HL-60 (cell line): ENCODE measurements at regions not wholly inside any gene's neighbourhood (a gene's known extent, or its start where the extent isn't known, plus 50 kb on each side); places are given as distances from the start of the nearest gene placed in this dataset.

ENCODE experiments used
- DNase-seq, 2 experiments: peaks; one replicate each; pipeline ENCODE4 v3.0.0-alpha.2; 2010 to 2020; ENCODE audit warnings: low read depth in 1 of 2, low spot score in 1 of 2
- H3K27ac ChIP-seq: fragments of 250-450 bp; sonication (Bioruptor Pico); replicated peaks from 2 replicates; pipeline ENCODE4 v1.5.1; 2020; ENCODE audit warnings: mild to moderate bottlenecking, moderate library complexity
- H3K27me3 ChIP-seq: fragments of 250-450 bp; sonication (Bioruptor Pico); 2 replicates; pipeline ENCODE4 v1.5.1; 2021; ENCODE audit warnings: mild to moderate bottlenecking, moderate library complexity; ENCODE audit not compliant: insufficient read depth, poor library complexity, severe bottlenecking
- H3K4me3 ChIP-seq: replicated peaks from 2 replicates; pipeline ENCODE4 v1.5.1; 2011; ENCODE audit warnings: mild to moderate bottlenecking, control low read depth, low read length; ENCODE audit not compliant: insufficient read depth
- GABPA ChIP-seq: IDR thresholded peaks from 2 replicates; pipeline ENCODE4 v1.6.1; 2012; ENCODE audit warnings: low read depth
- POLR2AphosphoS5 ChIP-seq: IDR thresholded peaks from 2 replicates; pipeline ENCODE4 v1.6.1; 2012; ENCODE audit warnings: low read depth
- SPI1 ChIP-seq: IDR thresholded peaks from 2 replicates; pipeline ENCODE4 v1.6.1; 2012; ENCODE audit warnings: low read depth, mild to moderate bottlenecking, borderline replicate concordance
- TF ChIP-seq, protein P1 (sequence below): IDR thresholded peaks from 2 replicates; pipeline ENCODE4 v1.6.1; 2012; ENCODE audit warnings: low read depth; ENCODE audit not compliant: insufficient replicate concordance
- TF ChIP-seq, protein P2 (sequence below): IDR thresholded peaks from one replicate; pipeline ENCODE4 v1.5.1; 2011; ENCODE audit warnings: low read length, control low read depth, inconsistent platforms; ENCODE audit not compliant: insufficient read depth

DNA sequence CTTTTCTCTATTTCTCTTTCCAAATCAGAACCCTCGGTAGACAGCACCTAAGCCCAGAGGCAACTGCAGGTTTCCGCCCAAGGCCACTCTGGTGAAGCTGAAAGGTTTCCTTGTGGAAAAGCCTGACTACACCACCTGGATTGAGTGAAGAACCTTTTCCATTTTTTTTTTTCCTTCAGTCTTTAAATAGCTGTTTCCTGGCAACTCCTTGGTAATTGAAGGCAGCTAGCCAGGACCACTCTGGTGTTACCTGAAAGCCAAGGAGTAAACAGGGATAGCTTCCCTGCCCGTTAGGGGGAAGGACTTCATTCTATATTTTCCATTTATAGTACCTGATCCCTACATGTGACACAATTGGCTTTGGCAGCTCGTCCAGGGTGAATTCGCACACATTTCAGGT lies 1238.4 kb downstream of the GRIK2 start:
- Histone ChIP-seq H3K27ac (no peak overlapping the region), H3K4me3 (no peak overlapping the region), H3K27me3 (no peaks in the 10 kb centered on the region)
- DNase-seq = no peak
- TF ChIP-seq POLR2AphosphoS5 (no peak), SPI1 (no peak), GABPA (no peak)
- TF ChIP-seq, protein P1, sequence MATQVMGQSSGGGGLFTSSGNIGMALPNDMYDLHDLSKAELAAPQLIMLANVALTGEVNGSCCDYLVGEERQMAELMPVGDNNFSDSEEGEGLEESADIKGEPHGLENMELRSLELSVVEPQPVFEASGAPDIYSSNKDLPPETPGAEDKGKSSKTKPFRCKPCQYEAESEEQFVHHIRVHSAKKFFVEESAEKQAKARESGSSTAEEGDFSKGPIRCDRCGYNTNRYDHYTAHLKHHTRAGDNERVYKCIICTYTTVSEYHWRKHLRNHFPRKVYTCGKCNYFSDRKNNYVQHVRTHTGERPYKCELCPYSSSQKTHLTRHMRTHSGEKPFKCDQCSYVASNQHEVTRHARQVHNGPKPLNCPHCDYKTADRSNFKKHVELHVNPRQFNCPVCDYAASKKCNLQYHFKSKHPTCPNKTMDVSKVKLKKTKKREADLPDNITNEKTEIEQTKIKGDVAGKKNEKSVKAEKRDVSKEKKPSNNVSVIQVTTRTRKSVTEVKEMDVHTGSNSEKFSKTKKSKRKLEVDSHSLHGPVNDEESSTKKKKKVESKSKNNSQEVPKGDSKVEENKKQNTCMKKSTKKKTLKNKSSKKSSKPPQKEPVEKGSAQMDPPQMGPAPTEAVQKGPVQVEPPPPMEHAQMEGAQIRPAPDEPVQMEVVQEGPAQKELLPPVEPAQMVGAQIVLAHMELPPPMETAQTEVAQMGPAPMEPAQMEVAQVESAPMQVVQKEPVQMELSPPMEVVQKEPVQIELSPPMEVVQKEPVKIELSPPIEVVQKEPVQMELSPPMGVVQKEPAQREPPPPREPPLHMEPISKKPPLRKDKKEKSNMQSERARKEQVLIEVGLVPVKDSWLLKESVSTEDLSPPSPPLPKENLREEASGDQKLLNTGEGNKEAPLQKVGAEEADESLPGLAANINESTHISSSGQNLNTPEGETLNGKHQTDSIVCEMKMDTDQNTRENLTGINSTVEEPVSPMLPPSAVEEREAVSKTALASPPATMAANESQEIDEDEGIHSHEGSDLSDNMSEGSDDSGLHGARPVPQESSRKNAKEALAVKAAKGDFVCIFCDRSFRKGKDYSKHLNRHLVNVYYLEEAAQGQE = no peak
- TF ChIP-seq, protein P2, sequence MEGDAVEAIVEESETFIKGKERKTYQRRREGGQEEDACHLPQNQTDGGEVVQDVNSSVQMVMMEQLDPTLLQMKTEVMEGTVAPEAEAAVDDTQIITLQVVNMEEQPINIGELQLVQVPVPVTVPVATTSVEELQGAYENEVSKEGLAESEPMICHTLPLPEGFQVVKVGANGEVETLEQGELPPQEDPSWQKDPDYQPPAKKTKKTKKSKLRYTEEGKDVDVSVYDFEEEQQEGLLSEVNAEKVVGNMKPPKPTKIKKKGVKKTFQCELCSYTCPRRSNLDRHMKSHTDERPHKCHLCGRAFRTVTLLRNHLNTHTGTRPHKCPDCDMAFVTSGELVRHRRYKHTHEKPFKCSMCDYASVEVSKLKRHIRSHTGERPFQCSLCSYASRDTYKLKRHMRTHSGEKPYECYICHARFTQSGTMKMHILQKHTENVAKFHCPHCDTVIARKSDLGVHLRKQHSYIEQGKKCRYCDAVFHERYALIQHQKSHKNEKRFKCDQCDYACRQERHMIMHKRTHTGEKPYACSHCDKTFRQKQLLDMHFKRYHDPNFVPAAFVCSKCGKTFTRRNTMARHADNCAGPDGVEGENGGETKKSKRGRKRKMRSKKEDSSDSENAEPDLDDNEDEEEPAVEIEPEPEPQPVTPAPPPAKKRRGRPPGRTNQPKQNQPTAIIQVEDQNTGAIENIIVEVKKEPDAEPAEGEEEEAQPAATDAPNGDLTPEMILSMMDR = no peak

DNA sequence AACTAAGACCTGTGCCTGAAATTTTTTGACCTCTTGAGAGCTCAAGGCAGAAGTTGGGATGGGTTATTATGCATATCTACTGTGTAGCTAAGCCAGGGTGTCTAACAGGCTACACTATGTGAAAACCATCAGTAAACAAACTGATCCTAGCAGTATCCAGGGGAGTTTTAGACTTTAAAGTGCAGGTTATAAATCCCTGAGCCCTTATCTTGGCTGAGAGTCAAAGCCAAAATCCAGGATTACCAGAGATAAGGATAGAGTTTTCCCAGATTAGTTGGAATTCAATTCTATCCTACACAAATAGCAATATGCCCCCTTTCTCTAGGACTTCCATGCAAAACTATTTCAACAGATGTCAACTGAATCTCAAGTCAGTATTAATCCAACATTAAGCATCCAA lies 1229.7 kb downstream of the GRIK2 start:
- H3K27ac ChIP-seq = no peak overlapping the region
- no peak for TF ChIP-seq SPI1
- TF ChIP-seq, protein P1 = no peak
- no peak for TF ChIP-seq POLR2AphosphoS5
- TF ChIP-seq GABPA = no peak
- TF ChIP-seq, protein P2 = no peak
- H3K27me3 ChIP-seq = no peaks in the 10 kb centered on the region
- DNase-seq = no peak
- no peak overlapping the region for H3K4me3 ChIP-seq

DNA sequence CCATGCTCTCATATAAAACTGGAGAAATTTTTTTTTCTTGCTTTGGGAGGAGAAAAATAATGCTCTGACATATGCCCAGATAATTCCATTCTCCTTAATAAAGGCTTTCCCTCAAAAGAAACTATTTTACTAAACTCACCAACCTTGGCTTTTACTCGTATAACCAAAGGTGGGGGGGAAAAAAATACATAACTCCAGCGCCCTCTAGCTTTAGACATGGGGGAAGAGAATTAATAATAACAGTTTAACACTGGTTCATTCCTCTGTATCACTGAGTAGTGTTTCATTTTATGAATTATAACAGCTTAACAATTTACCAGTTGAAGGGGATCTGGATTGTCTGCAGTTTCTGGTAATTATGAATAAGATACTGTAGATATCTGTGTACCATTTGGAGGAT lies 1226.1 kb downstream of the GRIK2 start:
- no peak for TF ChIP-seq GABPA
- TF ChIP-seq, protein P2 = peak; percentile 33

DNA sequence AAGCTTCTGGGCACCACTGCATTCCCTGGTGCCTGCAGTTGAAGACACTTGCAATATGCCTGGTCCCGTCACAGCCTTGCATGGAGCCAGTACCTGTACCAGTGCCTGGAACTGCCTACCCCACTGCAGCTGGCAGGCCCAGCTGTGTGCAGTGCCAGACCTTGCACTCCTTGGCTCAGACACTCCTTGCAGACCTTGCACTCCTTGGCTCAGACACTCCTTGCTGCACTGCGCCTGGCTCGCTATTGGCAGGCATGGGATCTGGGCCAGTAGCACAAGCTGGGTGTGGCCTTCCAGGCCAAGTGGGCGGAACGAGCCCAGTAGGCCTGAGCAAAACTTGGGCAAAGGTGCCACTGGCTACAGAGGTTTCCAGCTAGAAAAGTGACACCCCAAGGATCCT lies 1189.1 kb downstream of the GRIK2 start:
- Histone ChIP-seq H3K27ac (no peak overlapping the region), H3K4me3 (no peak overlapping the region), H3K27me3 (no peaks in the 10 kb centered on the region)
- TF ChIP-seq, protein P1 = no peak
- TF ChIP-seq SPI1 = no peak
- TF ChIP-seq, protein P2 = no peak
- TF ChIP-seq POLR2AphosphoS5 = no peak
- TF ChIP-seq GABPA = no peak
- DNase-seq = no peak

More for the DNA sequence above, 1226.1 kb downstream of the GRIK2 start:
- H3K27me3 ChIP-seq = no peaks in the 10 kb centered on the region
- no peak overlapping the region for H3K4me3 ChIP-seq
- H3K27ac ChIP-seq = no peak overlapping the region
- DNase-seq = peak in 1 of 2 experiments; percentile 5
